ENCODE measurements at regions not wholly inside any gene's neighbourhood (a gene's known extent, or its start where the extent isn't known, plus 50 kb on each side); places are given as distances from the start of the nearest gene placed in this dataset.

DNA sequence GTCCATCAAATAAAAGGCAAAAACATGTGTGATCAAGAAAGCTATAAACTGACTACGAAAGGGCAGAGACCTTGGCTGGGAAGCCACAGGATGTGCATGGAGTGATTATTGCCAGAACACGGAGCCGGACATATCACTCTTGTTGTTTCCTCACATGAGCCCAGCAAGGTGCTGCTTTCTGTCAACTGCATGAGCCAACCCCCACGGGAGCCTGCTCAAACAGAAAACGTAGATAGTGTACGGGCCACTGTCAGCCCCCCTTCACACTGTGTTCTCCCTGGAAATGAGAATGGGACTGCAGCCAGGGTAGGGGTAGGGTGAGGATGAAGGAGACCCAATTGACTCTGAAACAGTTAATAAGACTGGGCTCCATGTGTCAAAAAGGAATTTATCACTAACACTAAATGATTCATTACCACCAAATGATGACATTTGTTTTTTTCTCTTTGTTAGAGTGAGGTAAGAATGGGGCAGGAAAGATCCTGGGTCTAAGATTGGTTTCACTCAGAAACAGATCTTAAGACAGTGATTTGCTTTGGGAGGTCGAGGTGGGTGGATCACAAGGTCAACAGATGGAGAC is 235.8 kb downstream of the MREG start:
- DNase-seq (ENCODE audit: low read depth), result no peak
- H3K4me3 ChIP-seq (ENCODE audit: low read depth, low read length), result no peak overlapping the region
- TF ChIP-seq, protein P1, sequence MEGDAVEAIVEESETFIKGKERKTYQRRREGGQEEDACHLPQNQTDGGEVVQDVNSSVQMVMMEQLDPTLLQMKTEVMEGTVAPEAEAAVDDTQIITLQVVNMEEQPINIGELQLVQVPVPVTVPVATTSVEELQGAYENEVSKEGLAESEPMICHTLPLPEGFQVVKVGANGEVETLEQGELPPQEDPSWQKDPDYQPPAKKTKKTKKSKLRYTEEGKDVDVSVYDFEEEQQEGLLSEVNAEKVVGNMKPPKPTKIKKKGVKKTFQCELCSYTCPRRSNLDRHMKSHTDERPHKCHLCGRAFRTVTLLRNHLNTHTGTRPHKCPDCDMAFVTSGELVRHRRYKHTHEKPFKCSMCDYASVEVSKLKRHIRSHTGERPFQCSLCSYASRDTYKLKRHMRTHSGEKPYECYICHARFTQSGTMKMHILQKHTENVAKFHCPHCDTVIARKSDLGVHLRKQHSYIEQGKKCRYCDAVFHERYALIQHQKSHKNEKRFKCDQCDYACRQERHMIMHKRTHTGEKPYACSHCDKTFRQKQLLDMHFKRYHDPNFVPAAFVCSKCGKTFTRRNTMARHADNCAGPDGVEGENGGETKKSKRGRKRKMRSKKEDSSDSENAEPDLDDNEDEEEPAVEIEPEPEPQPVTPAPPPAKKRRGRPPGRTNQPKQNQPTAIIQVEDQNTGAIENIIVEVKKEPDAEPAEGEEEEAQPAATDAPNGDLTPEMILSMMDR (IDR thresholded peaks at IDR 0.05; ENCODE audit: insufficient read depth, low read depth, low read length, missing control alignments), result no peak

DNA sequence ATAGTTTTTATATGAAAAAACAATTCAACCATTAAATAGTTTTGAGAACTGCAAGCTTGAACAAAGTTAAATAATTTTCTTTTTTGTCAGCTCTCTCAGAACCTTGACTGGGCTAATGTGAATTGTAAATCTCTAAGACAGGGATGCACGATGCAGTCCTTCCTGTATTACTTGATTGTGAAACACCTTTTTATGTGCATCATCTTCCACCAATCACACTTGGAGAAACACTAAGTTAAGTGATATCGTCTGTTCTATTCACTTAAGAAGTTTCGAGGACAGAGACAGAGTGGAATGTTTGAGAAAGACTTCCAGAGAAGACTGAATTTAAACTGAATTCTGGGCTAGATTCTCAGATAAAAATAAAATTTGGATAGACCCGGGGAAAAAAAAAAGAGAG is 238.2 kb downstream of the MREG start:
- TF ChIP-seq, protein P1 (IDR thresholded peaks at IDR 0.05; ENCODE audit: insufficient read depth, low read depth, low read length, missing control alignments), result no peak
- DNase-seq (ENCODE audit: low read depth), result no peak
- no peak overlapping the region for H3K4me3 ChIP-seq (ENCODE audit: low read depth, low read length)

DNA sequence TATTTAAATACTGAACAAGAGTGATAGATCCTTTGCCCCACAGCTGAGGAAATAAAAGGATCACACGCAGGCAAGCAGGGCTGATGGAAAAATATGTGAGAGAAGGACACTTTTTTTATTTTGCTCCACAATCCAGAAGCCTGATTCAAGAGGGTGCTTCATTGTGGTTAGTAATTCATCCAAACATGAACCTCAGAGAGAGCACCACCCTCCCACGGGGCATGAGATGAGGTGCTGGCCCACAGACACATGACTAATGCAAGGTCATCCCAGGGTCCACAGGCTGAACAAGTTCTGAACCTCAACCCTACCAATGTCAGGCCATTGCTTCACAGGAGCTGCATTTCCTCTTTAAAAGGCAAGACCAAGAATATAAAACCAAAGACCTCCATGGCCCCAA is 239.6 kb downstream of the MREG start:
- no peak for DNase-seq (ENCODE audit: low read depth)
- TF ChIP-seq, protein P1 (IDR thresholded peaks at IDR 0.05; ENCODE audit: insufficient read depth, low read depth, low read length, missing control alignments), result no peak
- H3K4me3 ChIP-seq (ENCODE audit: low read depth, low read length), result no peak overlapping the region

DNA sequence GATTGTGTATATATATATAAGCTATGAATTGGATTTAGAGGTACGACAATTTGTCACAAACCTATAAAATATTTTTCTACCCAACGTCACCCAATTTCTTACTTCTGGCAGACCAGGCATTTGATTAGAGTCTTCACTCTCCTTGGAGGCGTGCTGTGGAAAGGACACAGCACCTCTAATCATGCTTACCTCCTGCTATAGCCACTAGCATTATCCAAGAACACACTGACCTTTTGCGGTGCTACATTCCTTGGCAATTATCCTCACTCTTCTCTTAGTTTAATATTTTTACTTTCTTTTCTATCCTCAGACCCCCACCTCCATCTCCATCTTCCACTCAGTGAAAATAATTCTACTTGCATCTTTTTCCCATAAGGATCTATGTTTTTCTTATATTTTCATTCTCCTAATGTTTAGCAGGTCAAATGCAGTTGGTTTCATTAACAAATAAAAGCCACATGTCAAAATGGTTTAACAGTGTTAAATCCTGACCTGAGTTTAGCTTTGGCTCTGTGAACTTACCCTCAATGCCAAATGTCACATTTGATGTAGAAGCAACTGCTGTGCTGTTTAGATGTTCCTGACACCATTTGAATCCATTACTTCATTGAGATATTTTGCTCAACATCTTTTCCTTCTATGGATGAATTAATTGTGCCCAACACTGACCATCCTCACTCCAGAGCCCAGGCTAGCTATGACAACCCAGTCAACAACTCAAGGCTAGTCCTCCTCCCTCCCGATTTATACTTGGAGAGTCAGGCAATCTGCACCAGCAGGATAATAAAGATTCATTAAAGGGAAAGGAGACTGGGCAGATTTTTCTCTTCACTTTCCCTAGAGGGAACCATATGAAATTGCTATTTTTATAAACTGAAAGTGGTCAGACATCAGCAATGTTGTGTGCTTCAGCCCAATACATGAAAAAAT is 240.5 kb downstream of the MREG start:
- no peak for DNase-seq (ENCODE audit: low read depth)

DNA sequence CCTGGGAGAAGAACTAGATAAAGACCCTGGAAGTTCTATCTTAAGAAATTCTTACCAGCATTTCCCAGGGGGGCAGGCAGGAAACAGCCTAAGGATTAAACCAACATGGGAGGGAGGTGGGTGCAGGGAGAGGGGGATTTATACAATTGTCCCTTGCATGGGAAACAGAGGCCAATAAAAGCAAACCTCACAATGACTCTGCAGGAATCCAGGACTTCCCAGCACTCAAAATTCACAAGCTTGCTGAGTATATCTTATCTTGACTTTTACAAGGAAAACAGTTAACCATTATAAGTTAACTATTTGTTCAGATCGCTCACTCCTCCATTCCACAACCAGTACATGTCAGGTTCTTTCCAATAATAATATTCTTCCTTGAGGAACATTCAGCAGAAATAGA is 241.3 kb downstream of the MREG start:
- DNase-seq (ENCODE audit: low read depth), result no peak
- TF ChIP-seq, protein P1 (IDR thresholded peaks at IDR 0.05; ENCODE audit: insufficient read depth, low read depth, low read length, missing control alignments), result no peak
- H3K4me3 ChIP-seq (ENCODE audit: low read depth, low read length), result no peak overlapping the region

More for the DNA sequence above, 240.5 kb downstream of the MREG start:
- TF ChIP-seq, protein P1 (IDR thresholded peaks at IDR 0.05; ENCODE audit: insufficient read depth, low read depth, low read length, missing control alignments), result no peak
- H3K4me3 ChIP-seq (ENCODE audit: low read depth, low read length), result no peak overlapping the region

DNA sequence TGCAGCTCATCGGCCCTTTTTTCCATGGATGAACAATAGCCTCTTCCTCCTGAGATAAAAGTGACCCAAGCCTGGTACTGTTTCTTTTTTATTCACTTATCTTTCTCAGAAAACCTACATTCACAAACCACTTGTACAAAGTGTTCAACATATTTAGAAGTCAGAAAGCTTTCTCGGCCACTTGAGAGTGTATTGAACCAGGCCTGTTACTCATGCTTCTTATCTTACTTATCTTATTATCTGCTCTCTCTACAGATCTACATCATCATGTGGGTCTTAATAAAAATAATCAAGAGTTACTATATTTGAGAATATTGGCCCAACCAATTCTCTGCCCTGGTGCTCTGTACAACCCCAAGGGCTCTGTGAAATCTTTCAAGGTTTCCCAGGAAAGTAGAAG is 242.1 kb downstream of the MREG start:
- H3K4me3 ChIP-seq (ENCODE audit: low read depth, low read length), result no peak overlapping the region
- no peak for DNase-seq (ENCODE audit: low read depth)
- TF ChIP-seq, protein P1 (IDR thresholded peaks at IDR 0.05; ENCODE audit: insufficient read depth, low read depth, low read length, missing control alignments), result no peak

Data from GM12865 (cell line).